ENCODE measurements at regions not wholly inside any gene's neighbourhood (a gene's known extent, or its start where the extent isn't known, plus 50 kb on each side); places are given as distances from the start of the nearest gene placed in this dataset.
A peak's percentile ranks its signal among the peaks of the same experiment; 100 is the strongest.
"Not testable (repeated sequence)": the region's sequence is repeated elsewhere in the genome, so short reads cannot be mapped to it uniquely, and the experiment has no call there.

- no peak for ATAC-seq (ENCODE audit: low read depth)
- no peak overlapping the region for H3K4me3 Mint-ChIP-seq
These were observed 327.9 kb downstream of the C12orf75 start for GRCh38 chr12:105658389-105658788.

GRCh38 chr12:105659355-105660075 lies 329.0 kb downstream of the C12orf75 start:
- Mint-ChIP-seq H3K4me1 (no peaks in the 10 kb centered on the region), H3K27ac (no peak overlapping the region), H3K4me3 (no peak overlapping the region), H3K36me3 (no peaks in the 10 kb centered on the region), H3K27me3 (no peaks in the 10 kb centered on the region), H3K9me3 (no peaks in the 10 kb centered on the region)
- DNase-seq, result no peak
- ATAC-seq (ENCODE audit: low read depth), result no peak
- POLR2A ChIA-PET, result no interaction called here

More at GRCh38 chr12:105658389-105658788, 327.9 kb downstream of the C12orf75 start:
- H3K36me3 Mint-ChIP-seq, result no peaks in the 10 kb centered on the region
- H3K27me3 Mint-ChIP-seq, result no peaks in the 10 kb centered on the region
- POLR2A ChIA-PET, result no interaction called here
- DNase-seq, result no peak
- no peaks in the 10 kb centered on the region for H3K9me3 Mint-ChIP-seq
- no peak overlapping the region for H3K27ac Mint-ChIP-seq
- H3K4me1 Mint-ChIP-seq, result no peaks in the 10 kb centered on the region

GRCh38 chr12:105664765-105665164 lies 334.3 kb downstream of the C12orf75 start:
- H3K9me3 Mint-ChIP-seq; POLR2A ChIA-PET; H3K4me3 Mint-ChIP-seq; H3K36me3 Mint-ChIP-seq; H3K4me1 Mint-ChIP-seq; DNase-seq; H3K27me3 Mint-ChIP-seq; H3K27ac Mint-ChIP-seq; ATAC-seq (ENCODE audit: low read depth): not testable (repeated sequence)

GRCh38 chr12:105665366-105665765 lies 334.9 kb downstream of the C12orf75 start:
- POLR2A ChIA-PET, result no interaction called here
- no peak overlapping the region for H3K27ac Mint-ChIP-seq

GRCh38 chr12:105667973-105668743 lies 337.7 kb downstream of the C12orf75 start:
- no peaks in the 10 kb centered on the region for H3K4me1 Mint-ChIP-seq
- no peak for DNase-seq
- no peak overlapping the region for H3K27ac Mint-ChIP-seq
- no peaks in the 10 kb centered on the region for H3K27me3 Mint-ChIP-seq
- no peak for ATAC-seq (ENCODE audit: low read depth)
- POLR2A ChIA-PET, result no interaction called here
- no peaks in the 10 kb centered on the region for H3K36me3 Mint-ChIP-seq
- no peak overlapping the region for H3K4me3 Mint-ChIP-seq
- no peaks in the 10 kb centered on the region for H3K9me3 Mint-ChIP-seq

More at GRCh38 chr12:105665366-105665765, 334.9 kb downstream of the C12orf75 start:
- H3K9me3 Mint-ChIP-seq, result no peaks in the 10 kb centered on the region
- H3K4me1 Mint-ChIP-seq, result no peaks in the 10 kb centered on the region
- no peak for DNase-seq
- H3K4me3 Mint-ChIP-seq, result no peak overlapping the region
- no peaks in the 10 kb centered on the region for H3K27me3 Mint-ChIP-seq
- H3K36me3 Mint-ChIP-seq, result no peaks in the 10 kb centered on the region
- ATAC-seq (ENCODE audit: low read depth), result no peak

- Mint-ChIP-seq H3K9me3 (no peaks in the 10 kb centered on the region), H3K4me1 (no peaks in the 10 kb centered on the region), H3K36me3 (no peaks in the 10 kb centered on the region), H3K4me3 (no peak overlapping the region), H3K27me3 (no peaks in the 10 kb centered on the region), H3K27ac (no peak overlapping the region)
- ATAC-seq (ENCODE audit: low read depth), result no peak
- POLR2A ChIA-PET, result no interaction called here
- DNase-seq, result no peak
These were observed 340.2 kb downstream of the C12orf75 start for GRCh38 chr12:105670672-105671071.

GRCh38 chr12:105671720-105672119 lies 341.2 kb downstream of the C12orf75 start:
- Mint-ChIP-seq H3K27me3 (no peaks in the 10 kb centered on the region), H3K4me3 (no peak overlapping the region), H3K36me3 (no peaks in the 10 kb centered on the region), H3K9me3 (no peaks in the 10 kb centered on the region), H3K4me1 (no peaks in the 10 kb centered on the region), H3K27ac (no peak overlapping the region)
- POLR2A ChIA-PET, result no interaction called here
- ATAC-seq (ENCODE audit: low read depth) (no peak), DNase-seq (no peak)

- H3K4me3 Mint-ChIP-seq, result no peak overlapping the region
- H3K4me1 Mint-ChIP-seq, result no peaks in the 10 kb centered on the region
- H3K9me3 Mint-ChIP-seq, result no peaks in the 10 kb centered on the region
- no peak for DNase-seq
- H3K36me3 Mint-ChIP-seq, result no peaks in the 10 kb centered on the region
- ATAC-seq (ENCODE audit: low read depth), result no peak
- H3K27ac Mint-ChIP-seq, result no peak overlapping the region
- POLR2A ChIA-PET, result no interaction called here
- no peaks in the 10 kb centered on the region for H3K27me3 Mint-ChIP-seq
These were observed 341.9 kb downstream of the C12orf75 start for GRCh38 chr12:105672121-105672975.

- ATAC-seq (ENCODE audit: low read depth), result no peak
- DNase-seq, result no peak
- no peak overlapping the region for H3K27ac Mint-ChIP-seq
- H3K27me3 Mint-ChIP-seq, result no peaks in the 10 kb centered on the region
- no peaks in the 10 kb centered on the region for H3K36me3 Mint-ChIP-seq
- no peaks in the 10 kb centered on the region for H3K9me3 Mint-ChIP-seq
- no peak overlapping the region for H3K4me3 Mint-ChIP-seq
- POLR2A ChIA-PET, result no interaction called here
- no peaks in the 10 kb centered on the region for H3K4me1 Mint-ChIP-seq
These were observed 344.6 kb downstream of the C12orf75 start for GRCh38 chr12:105674871-105675699.

- DNase-seq (no peak), ATAC-seq (ENCODE audit: low read depth) (no peak)
- POLR2A ChIA-PET, result no interaction called here
- no peaks in the 10 kb centered on the region for H3K27me3 Mint-ChIP-seq
- H3K9me3 Mint-ChIP-seq, result no peaks in the 10 kb centered on the region
- no peaks in the 10 kb centered on the region for H3K4me1 Mint-ChIP-seq
- no peak overlapping the region for H3K4me3 Mint-ChIP-seq
- H3K27ac Mint-ChIP-seq, result no peak overlapping the region
- H3K36me3 Mint-ChIP-seq, result no peaks in the 10 kb centered on the region
These were observed 346.2 kb downstream of the C12orf75 start for GRCh38 chr12:105676694-105677093.

GRCh38 chr12:105677672-105678071 lies 347.2 kb downstream of the C12orf75 start:
- no peaks in the 10 kb centered on the region for H3K27me3 Mint-ChIP-seq
- H3K36me3 Mint-ChIP-seq, result no peaks in the 10 kb centered on the region
- ATAC-seq (ENCODE audit: low read depth), result peak; percentile 32
- no peaks in the 10 kb centered on the region for H3K9me3 Mint-ChIP-seq
- no peak overlapping the region for H3K27ac Mint-ChIP-seq
- no peak overlapping the region for H3K4me3 Mint-ChIP-seq
- DNase-seq, result no peak
- POLR2A ChIA-PET, result no interaction called here
- no peaks in the 10 kb centered on the region for H3K4me1 Mint-ChIP-seq

- DNase-seq, result no peak
- Mint-ChIP-seq H3K4me1 (no peaks in the 10 kb centered on the region), H3K27me3 (no peaks in the 10 kb centered on the region), H3K36me3 (no peaks in the 10 kb centered on the region), H3K9me3 (peaks cover 2% of the 10 kb centered on the region), H3K4me3 (no peak overlapping the region), H3K27ac (no peak overlapping the region)
- ATAC-seq (ENCODE audit: low read depth), result peak; percentile 53
- POLR2A ChIA-PET, result no interaction called here
These were observed 349.5 kb downstream of the C12orf75 start for GRCh38 chr12:105679982-105680381.

- no peak for DNase-seq
- no peaks in the 10 kb centered on the region for H3K36me3 Mint-ChIP-seq
- H3K4me1 Mint-ChIP-seq, result no peaks in the 10 kb centered on the region
- POLR2A ChIA-PET, result no interaction called here
- H3K4me3 Mint-ChIP-seq, result no peak overlapping the region
- ATAC-seq (ENCODE audit: low read depth), result no peak
- peaks cover 2% of the 10 kb centered on the region for H3K9me3 Mint-ChIP-seq
- H3K27me3 Mint-ChIP-seq, result no peaks in the 10 kb centered on the region
- H3K27ac Mint-ChIP-seq, result no peak overlapping the region
These were observed 350.9 kb downstream of the C12orf75 start for GRCh38 chr12:105681341-105681740.
